ENCODE measurements at regions not wholly inside any gene's neighbourhood (a gene's known extent, or its start where the extent isn't known, plus 50 kb on each side); places are given as distances from the start of the nearest gene placed in this dataset.

GRCh38 chr12:61923152-61923551, 337.1 kb upstream of the USP15 start:
- H2AFZ ChIP-seq: no peak overlapping the region
- no peak overlapping the region for H3K4me3 ChIP-seq
- H3F3A ChIP-seq (ENCODE audit: insufficient read depth, low read depth): no peaks in the 10 kb centered on the region
- H3K36me3 ChIP-seq (ENCODE audit: low read depth): no peaks in the 10 kb centered on the region
- DNase-seq: no peak
- H3K27ac ChIP-seq: no peak overlapping the region
- no peaks in the 10 kb centered on the region for H3K9me2 ChIP-seq (ENCODE audit: insufficient read depth)
- intact Hi-C loops (cut with micrococcal nuclease; ENCODE audit: unreplicated experiment): no loop called here
- H3K9me3 ChIP-seq (ENCODE audit: insufficient read depth, low read depth): no peaks in the 10 kb centered on the region
- 0 out of 2 replicates have a peak, but pooled peaks cover 5% of the 10 kb centered on the region for H3K27me3 ChIP-seq (ENCODE audit: insufficient read depth, low read depth)
- no TSS peak for BruUV-seq (replicated peaks)
- CTCF ChIA-PET: no interaction called here
- H3K4me1 ChIP-seq (replicated peaks; ENCODE audit: insufficient read depth): no peaks in the 10 kb centered on the region
- no peaks in the 10 kb centered on the region; the same call in 1 of the 2 replicates for H4K20me1 ChIP-seq (ENCODE audit: insufficient read depth)
- no peak overlapping the region for H3K4me2 ChIP-seq
- no peak for TF ChIP-seq EZH2 (IDR thresholded peaks at IDR 0.05; ENCODE audit: low read depth)
- TF ChIP-seq CTCF (conservative IDR thresholded peaks at IDR 0.05): no peak
- POLR2A ChIA-PET (ENCODE audit: unreplicated experiment): no interaction called here
- no peaks in the 10 kb centered on the region for H3K79me2 ChIP-seq (ENCODE audit: low read depth)

GRCh38 chr12:61934564-61934963, 325.6 kb upstream of the USP15 start:
- DNase-seq: no peak
- Histone ChIP-seq H3K36me3 (ENCODE audit: low read depth) (no peaks in the 10 kb centered on the region), H3F3A (ENCODE audit: insufficient read depth, low read depth) (no peaks in the 10 kb centered on the region), H3K4me2 (no peak overlapping the region), H3K27ac (no peak overlapping the region), H3K9me3 (ENCODE audit: insufficient read depth, low read depth) (no peaks in the 10 kb centered on the region), H4K20me1 (ENCODE audit: insufficient read depth) (no peaks in the 10 kb centered on the region), H3K9me2 (ENCODE audit: insufficient read depth) (no peaks in the 10 kb centered on the region), H3K27me3 (ENCODE audit: insufficient read depth, low read depth) (no peaks in the 10 kb centered on the region), H3K4me1 (replicated peaks; ENCODE audit: insufficient read depth) (no peaks in the 10 kb centered on the region), H3K79me2 (ENCODE audit: low read depth) (no peaks in the 10 kb centered on the region), H3K4me3 (no peak overlapping the region), H2AFZ (no peak overlapping the region)
- no peak for TF ChIP-seq CTCF (conservative IDR thresholded peaks at IDR 0.05)
- ChIA-PET POLR2A (ENCODE audit: unreplicated experiment) (no interaction called here), CTCF (no interaction called here)
- BruUV-seq (replicated peaks): no TSS peak
- intact Hi-C loops (cut with micrococcal nuclease; ENCODE audit: unreplicated experiment): no loop called here

- BruUV-seq (replicated peaks): no TSS peak
- H2AFZ ChIP-seq: no peak overlapping the region
- POLR2A ChIA-PET (ENCODE audit: unreplicated experiment): no interaction called here
Measured at GRCh38 chr12:61939977-61940376, 320.2 kb upstream of the USP15 start.

More at GRCh38 chr12:61939977-61940376, 320.2 kb upstream of the USP15 start:
- H3K4me1 ChIP-seq (replicated peaks; ENCODE audit: insufficient read depth): no peaks in the 10 kb centered on the region
- no peak overlapping the region for H3K4me2 ChIP-seq
- CTCF ChIA-PET: no interaction called here
- no peaks in the 10 kb centered on the region for H3K27me3 ChIP-seq (ENCODE audit: insufficient read depth, low read depth)
- no peaks in the 10 kb centered on the region for H4K20me1 ChIP-seq (ENCODE audit: insufficient read depth)
- no peaks in the 10 kb centered on the region for H3K9me2 ChIP-seq (ENCODE audit: insufficient read depth)
- H3K36me3 ChIP-seq (ENCODE audit: low read depth): no peaks in the 10 kb centered on the region
- H3K4me3 ChIP-seq: no peak overlapping the region
- H3K27ac ChIP-seq: no peak overlapping the region
- H3K9me3 ChIP-seq (ENCODE audit: insufficient read depth, low read depth): no peaks in the 10 kb centered on the region
- no peak for TF ChIP-seq CTCF (conservative IDR thresholded peaks at IDR 0.05)
- TF ChIP-seq EZH2 (IDR thresholded peaks at IDR 0.05; ENCODE audit: low read depth): no peak
- H3K79me2 ChIP-seq (ENCODE audit: low read depth): no peaks in the 10 kb centered on the region
- no peaks in the 10 kb centered on the region for H3F3A ChIP-seq (ENCODE audit: insufficient read depth, low read depth)
- intact Hi-C loops (cut with micrococcal nuclease; ENCODE audit: unreplicated experiment): no loop called here
- DNase-seq: no peak
